ENCODE measurements at regions not wholly inside any gene's neighbourhood (a gene's known extent, or its start where the extent isn't known, plus 50 kb on each side); places are given as distances from the start of the nearest gene placed in this dataset.

- DNase-seq, result no peak
- Mint-ChIP-seq H3K9me3 (ENCODE audit: low read depth) (no peaks in the 10 kb centered on the region), H3K4me1 (no peaks in the 10 kb centered on the region), H3K4me3 (no peak overlapping the region), H3K27ac (no peak overlapping the region), H3K36me3 (no peaks in the 10 kb centered on the region), H3K27me3 (no peaks in the 10 kb centered on the region)
- ATAC-seq, result no peak
- CTCF ChIA-PET, result no interaction called here
These were observed 164.4 kb upstream of the JARID2 start for GRCh38 chr6:15081447-15081846.

- DNase-seq (no peak), ATAC-seq (no peak)
- H3K27ac Mint-ChIP-seq, result no peak overlapping the region
- H3K36me3 Mint-ChIP-seq, result no peaks in the 10 kb centered on the region
- peaks cover 2% of the 10 kb centered on the region for H3K9me3 Mint-ChIP-seq (ENCODE audit: low read depth)
- no peaks in the 10 kb centered on the region for H3K4me1 Mint-ChIP-seq
- no peak overlapping the region for H3K4me3 Mint-ChIP-seq
- no peaks in the 10 kb centered on the region for H3K27me3 Mint-ChIP-seq
- CTCF ChIA-PET, result no interaction called here
These were observed 163.2 kb upstream of the JARID2 start for GRCh38 chr6:15082708-15083107.

- no peaks in the 10 kb centered on the region for H3K36me3 Mint-ChIP-seq
- no peak for ATAC-seq
- no peak overlapping the region for H3K27ac Mint-ChIP-seq
- peaks cover 8% of the 10 kb centered on the region for H3K27me3 Mint-ChIP-seq
- no peak overlapping the region for H3K4me3 Mint-ChIP-seq
- CTCF ChIA-PET, result no interaction called here
- DNase-seq, result no peak
- H3K4me1 Mint-ChIP-seq, result no peaks in the 10 kb centered on the region
- peaks cover 2% of the 10 kb centered on the region for H3K9me3 Mint-ChIP-seq (ENCODE audit: low read depth)
These were observed 159.3 kb upstream of the JARID2 start for GRCh38 chr6:15086348-15087158.

- Mint-ChIP-seq H3K4me3 (no peak overlapping the region), H3K27me3 (peaks cover 8% of the 10 kb centered on the region), H3K36me3 (no peaks in the 10 kb centered on the region), H3K27ac (no peak overlapping the region), H3K9me3 (ENCODE audit: low read depth) (peaks cover 2% of the 10 kb centered on the region), H3K4me1 (no peaks in the 10 kb centered on the region)
- ATAC-seq, result no peak
- DNase-seq, result no peak
- CTCF ChIA-PET, result no interaction called here
These were observed 158.7 kb upstream of the JARID2 start for GRCh38 chr6:15087186-15087589.

- H3K4me1 Mint-ChIP-seq, result no peaks in the 10 kb centered on the region
- no peak for DNase-seq
- no peak overlapping the region for H3K4me3 Mint-ChIP-seq
- peaks cover 2% of the 10 kb centered on the region for H3K9me3 Mint-ChIP-seq (ENCODE audit: low read depth)
- no peak overlapping the region for H3K27ac Mint-ChIP-seq
- no peak for ATAC-seq
- no peaks in the 10 kb centered on the region for H3K36me3 Mint-ChIP-seq
- H3K27me3 Mint-ChIP-seq, result peaks cover 8% of the 10 kb centered on the region
- CTCF ChIA-PET, result interaction anchor here (0.7 kb wide), 1 partner anchor 43 kb away, joined by 3 read pairs; no protein-coding TSS in a partner anchor
These were observed 156.8 kb upstream of the JARID2 start for GRCh38 chr6:15088904-15089568.

GRCh38 chr6:15089569-15090144 is 156.2 kb upstream of the JARID2 start:
- Mint-ChIP-seq H3K4me3 (no peak overlapping the region), H3K27me3 (peaks cover 8% of the 10 kb centered on the region), H3K9me3 (ENCODE audit: low read depth) (peaks cover 2% of the 10 kb centered on the region), H3K27ac (no peak overlapping the region), H3K36me3 (no peaks in the 10 kb centered on the region), H3K4me1 (no peaks in the 10 kb centered on the region)
- ATAC-seq (no peak), DNase-seq (no peak)
- CTCF ChIA-PET, result no interaction called here

- H3K4me3 Mint-ChIP-seq, result no peak overlapping the region
- CTCF ChIA-PET, result no interaction called here
- peaks cover 8% of the 10 kb centered on the region for H3K27me3 Mint-ChIP-seq
- H3K4me1 Mint-ChIP-seq, result no peaks in the 10 kb centered on the region
- no peak for ATAC-seq
- H3K36me3 Mint-ChIP-seq, result no peaks in the 10 kb centered on the region
- no peak overlapping the region for H3K27ac Mint-ChIP-seq
- peaks cover 2% of the 10 kb centered on the region for H3K9me3 Mint-ChIP-seq (ENCODE audit: low read depth)
- no peak for DNase-seq
These were observed 155.7 kb upstream of the JARID2 start for GRCh38 chr6:15090145-15090579.

- no peaks in the 10 kb centered on the region for H3K4me1 Mint-ChIP-seq
- no peak for ATAC-seq
- H3K4me3 Mint-ChIP-seq, result no peak overlapping the region
- H3K9me3 Mint-ChIP-seq (ENCODE audit: low read depth), result peaks cover 2% of the 10 kb centered on the region
- CTCF ChIA-PET, result no interaction called here
- no peak overlapping the region for H3K27ac Mint-ChIP-seq
- DNase-seq, result no peak
- no peaks in the 10 kb centered on the region for H3K36me3 Mint-ChIP-seq
- H3K27me3 Mint-ChIP-seq, result peaks cover 8% of the 10 kb centered on the region
These were observed 155.0 kb upstream of the JARID2 start for GRCh38 chr6:15090745-15091384.

- DNase-seq, result no peak
- CTCF ChIA-PET, result no interaction called here
- H3K4me1 Mint-ChIP-seq, result peaks cover 5% of the 10 kb centered on the region
- ATAC-seq, result no peak
- no peak overlapping the region for H3K27ac Mint-ChIP-seq
- no peaks in the 10 kb centered on the region for H3K27me3 Mint-ChIP-seq
- no peaks in the 10 kb centered on the region for H3K9me3 Mint-ChIP-seq (ENCODE audit: low read depth)
- H3K4me3 Mint-ChIP-seq, result no peak overlapping the region
- H3K36me3 Mint-ChIP-seq, result no peaks in the 10 kb centered on the region
These were observed 148.7 kb upstream of the JARID2 start for GRCh38 chr6:15096894-15097837.

- CTCF ChIA-PET, result no interaction called here
- peaks cover 5% of the 10 kb centered on the region for H3K27me3 Mint-ChIP-seq
- no peak overlapping the region for H3K4me3 Mint-ChIP-seq
- peaks cover 3% of the 10 kb centered on the region for H3K9me3 Mint-ChIP-seq (ENCODE audit: low read depth)
- peaks cover 5% of the 10 kb centered on the region for H3K4me1 Mint-ChIP-seq
- ATAC-seq, result no peak
- no peak overlapping the region for H3K27ac Mint-ChIP-seq
- no peak for DNase-seq
- peaks cover 2% of the 10 kb centered on the region for H3K36me3 Mint-ChIP-seq
These were observed 144.7 kb upstream of the JARID2 start for GRCh38 chr6:15101130-15101529.

GRCh38 chr6:15102241-15102640 is 143.6 kb upstream of the JARID2 start:
- CTCF ChIA-PET, result interaction anchor here (0.6 kb wide), 1 partner anchor 454 kb away, joined by 3 read pairs; no protein-coding TSS in a partner anchor
- peaks cover 5% of the 10 kb centered on the region for H3K27me3 Mint-ChIP-seq
- no peak for ATAC-seq

GRCh38 chr6:15106958-15107643 is 138.8 kb upstream of the JARID2 start:
- no peak for ATAC-seq
- H3K27ac Mint-ChIP-seq, result no peak overlapping the region
- H3K9me3 Mint-ChIP-seq (ENCODE audit: low read depth), result peaks cover 3% of the 10 kb centered on the region
- CTCF ChIA-PET, result no interaction called here
- H3K36me3 Mint-ChIP-seq, result peaks cover 7% of the 10 kb centered on the region
- peaks cover 5% of the 10 kb centered on the region for H3K27me3 Mint-ChIP-seq
- no peak overlapping the region for H3K4me3 Mint-ChIP-seq
- no peaks in the 10 kb centered on the region for H3K4me1 Mint-ChIP-seq
- no peak for DNase-seq

More at GRCh38 chr6:15102241-15102640, 143.6 kb upstream of the JARID2 start:
- no peak overlapping the region for H3K4me3 Mint-ChIP-seq
- H3K27ac Mint-ChIP-seq, result no peak overlapping the region
- no peaks in the 10 kb centered on the region for H3K4me1 Mint-ChIP-seq
- peaks cover 7% of the 10 kb centered on the region for H3K36me3 Mint-ChIP-seq
- peaks cover 3% of the 10 kb centered on the region for H3K9me3 Mint-ChIP-seq (ENCODE audit: low read depth)
- DNase-seq, result no peak
